K562 (cell line): ENCODE measurements at regions not wholly inside any gene's neighbourhood (a gene's known extent, or its start where the extent isn't known, plus 50 kb on each side); places are given as distances from the start of the nearest gene placed in this dataset.

Experiments used
- ATAC-seq: fragments of 200-7000 bp; cut with Tn5 transposase; 3 replicates; pipeline ENCODE4 v1.9.1; 2020; ENCODE audit warnings: moderate library complexity
- BruUV-seq: library from RNA; stranded (reverse); fragments of 400-500 nt; replicated peaks from 2 replicates; lab custom pipeline; 2021; lab: Mats Ljungman, UMichigan
- CTCF ChIA-PET: fragments of 300-600 bp; formaldehyde crosslinking; extraction: SDS; loops from one replicate; lab custom pipeline; 2021; ENCODE audit warnings: low intra/inter-chr PET ratio; lab: Yijun Ruan, JAX
- POLR2A ChIA-PET: fragments of 300-600, 350-650 bp; sonication (Branson Sonifier 250); formaldehyde crosslinking; extraction: SDS; loops from one replicate; lab custom pipeline; 2021; ENCODE audit warnings: antibody characterized with exemption, inconsistent platforms; lab: Yijun Ruan, JAX
- DNase-seq, 4 experiments: peaks; one replicate each; pipeline versions ENCODE4 v3.0.0 to v3.0.0-alpha.2; 2011 to 2018; ENCODE audit warnings: low spot score in 3 of 4, mixed read lengths in 3 of 4; ENCODE audit errors: extremely low read depth in 1 of 4
- FAIRE-seq: peaks from 2 replicates; lab custom pipeline; 2011; peaks lifted over from hg19 to GRCh38; lab: Jason Lieb, UNC
- H2AFZ ChIP-seq: 2 replicates; pipeline ENCODE4 v1.6.0; 2011; ENCODE audit warnings: low read depth, low read length, control low read depth, inconsistent platforms
- H3K27ac ChIP-seq: fragments of 200-600 bp; 3 replicates; pipeline ENCODE4 v1.8.0; 2011; ENCODE audit warnings: low read depth, mild to moderate bottlenecking, control low read depth, inconsistent platforms, low read length, moderate library complexity, mixed read lengths; ENCODE audit errors: extremely low read depth
- H3K27me3 ChIP-seq, 2 experiments: fragments of 300-600 bp in 1 of 2; 2 replicates in 1 of 2; 3 replicates in 1 of 2; pipeline versions ENCODE4 v1.6.0 to v1.8.0; 2011; ENCODE audit warnings: inconsistent platforms in 2 of 2, low read length in 2 of 2, mild to moderate bottlenecking in 1 of 2, mixed read lengths in 1 of 2, moderate library complexity in 1 of 2; ENCODE audit not compliant: control insufficient read depth in 2 of 2, insufficient read depth in 2 of 2
- H3K36me3 ChIP-seq: fragments of 300-600 bp; 3 replicates; pipeline ENCODE4 v1.8.0; 2011; ENCODE audit warnings: mild to moderate bottlenecking, low read length, inconsistent platforms; ENCODE audit not compliant: control insufficient read depth, insufficient read depth
- H3K4me1 ChIP-seq, 2 experiments: fragments of 200-600 bp in 1 of 2; replicated peaks in 1 of 2; 2 replicates in 1 of 2; 3 replicates in 1 of 2; pipeline versions ENCODE4 v1.5.1 to v1.8.0; 2011; ENCODE audit warnings: inconsistent platforms in 2 of 2, low read length in 2 of 2, mild to moderate bottlenecking in 1 of 2, mixed read lengths in 1 of 2, moderate library complexity in 1 of 2; ENCODE audit not compliant: control insufficient read depth in 2 of 2, insufficient read depth in 2 of 2
- H3K4me2 ChIP-seq: 2 replicates; pipeline ENCODE4 v1.6.1; 2011; ENCODE audit warnings: low read length, control low read depth, inconsistent platforms, mixed read lengths; ENCODE audit not compliant: insufficient read depth
- H3K4me3 ChIP-seq: fragments of 200-600 bp; sonication (generic), shearing (Covaris generic); 2 replicates; pipeline ENCODE4 v1.5.1; 2016; ENCODE audit warnings: control low read depth, inconsistent platforms
- H3K79me2 ChIP-seq: fragments of 200-600 bp; 3 replicates; pipeline ENCODE4 v1.8.0; 2011; ENCODE audit warnings: low read length, inconsistent platforms; ENCODE audit not compliant: control insufficient read depth, insufficient read depth
- H3K9ac ChIP-seq, 2 experiments: 2 replicates each; pipeline versions ENCODE4 v1.6.0 to v1.6.1; 2011; ENCODE audit warnings: low read depth in 2 of 2, low read length in 2 of 2, control low read depth in 1 of 2, inconsistent platforms in 1 of 2, mild to moderate bottlenecking in 1 of 2, mixed read lengths in 1 of 2; ENCODE audit not compliant: insufficient read depth in 1 of 2
- H3K9me1 ChIP-seq: one replicate; pipeline ENCODE4 v1.6.0; 2011; ENCODE audit warnings: inconsistent platforms, mild to moderate bottlenecking, low read length, moderate library complexity; ENCODE audit not compliant: control insufficient read depth, insufficient read depth
- H3K9me3 ChIP-seq: replicated peaks from 2 replicates; pipeline ENCODE4 v1.5.1; 2011; ENCODE audit warnings: low read depth, low read length, inconsistent platforms; ENCODE audit not compliant: control insufficient read depth, insufficient read depth
- H4K20me1 ChIP-seq: replicated peaks from 2 replicates; pipeline ENCODE4 v1.6.1; 2011; ENCODE audit warnings: low read length, inconsistent platforms, mixed read lengths; ENCODE audit not compliant: control insufficient read depth, insufficient read depth
- DIDO1 ChIP-seq: fragments of 450-650 bp; IDR thresholded peaks from 2 replicates; pipeline ENCODE4 v1.6.1; 2016; ENCODE audit warnings: low read depth, missing biosample characterization, missing genetic modification characterization
- DPF2 ChIP-seq: fragments of 450-650 bp; IDR thresholded peaks from 2 replicates; pipeline ENCODE4 v1.6.1; 2016
- FOXM1 ChIP-seq, 2 experiments: fragments of 450-650 bp in 1 of 2; sonication (generic) in 1 of 2; formaldehyde crosslinking in 1 of 2; IDR thresholded peaks; 2 replicates each; pipeline versions ENCODE4 v1.6.1 to v1.9.0; 2017 to 2022; ENCODE audit warnings: low read depth in 2 of 2, mild to moderate bottlenecking in 2 of 2, missing genetic modification reagents in 1 of 2, moderate library complexity in 1 of 2
- HDAC8 ChIP-seq: fragments of 450-650 bp; IDR thresholded peaks from 2 replicates; pipeline ENCODE4 v1.6.1; 2016; ENCODE audit warnings: mild to moderate bottlenecking, missing genetic modification characterization, moderate library complexity, missing compliant biosample characterization
- HNRNPUL1 ChIP-seq: fragments of 200-400 bp; formaldehyde crosslinking; IDR thresholded peaks from 2 replicates; pipeline ENCODE4 v1.6.1; 2017; ENCODE audit warnings: low read length
- NONO ChIP-seq, 2 experiments: fragments of 200-400 bp in 1 of 2; fragments of 450-650 bp in 1 of 2; formaldehyde crosslinking in 1 of 2; IDR thresholded peaks; 2 replicates each; pipeline ENCODE4 v1.6.1; 2017; ENCODE audit warnings: low read depth in 2 of 2, mild to moderate bottlenecking in 2 of 2, moderate library complexity in 2 of 2, low read length in 1 of 2
- PHB2 ChIP-seq: fragments of 450-650 bp; IDR thresholded peaks from 2 replicates; pipeline ENCODE4 v1.6.1; 2017; ENCODE audit warnings: low read depth
- SMAD2 ChIP-seq: fragments of 150-350 bp; IDR thresholded peaks from 2 replicates; pipeline ENCODE4 v1.6.1; 2014; ENCODE audit warnings: low read depth, mild to moderate bottlenecking, low read length
- TAF1 ChIP-seq: IDR thresholded peaks from 2 replicates; pipeline ENCODE4 v1.6.1; 2011; ENCODE audit warnings: mild to moderate bottlenecking, low read length, moderate library complexity; ENCODE audit not compliant: insufficient read depth, control insufficient read depth, severe bottlenecking; ENCODE audit errors: extremely low read depth
- TCF7 ChIP-seq: sonication (generic); IDR thresholded peaks from 2 replicates; pipeline ENCODE4 v1.6.1; 2016; ENCODE audit warnings: antibody characterized with exemption, borderline replicate concordance
- ZNF232 ChIP-seq: sonication (generic); formaldehyde crosslinking; IDR thresholded peaks from 2 replicates; pipeline ENCODE4 v1.8.0; 2022; ENCODE audit warnings: mild to moderate bottlenecking, missing genetic modification reagents
- ZNF324 ChIP-seq: fragments of 250-450 bp; sonication (Bioruptor Pico); IDR thresholded peaks from 2 replicates; pipeline ENCODE4 v1.4.0; 2020; ENCODE audit warnings: mild to moderate bottlenecking
- ZNF583 ChIP-seq: fragments of 250-450 bp; sonication (Bioruptor Pico); IDR thresholded peaks from 2 replicates; pipeline ENCODE4 v1.4.0; 2020
- WGBS: fragments of 100-300 bp; shearing (Covaris generic); methylation state at CpG from one replicate; pipeline ENCODE4 v1.1.6; 2016; ENCODE audit warnings: low coverage, mixed read lengths; ENCODE audit not compliant: insufficient coverage; ENCODE audit errors: missing lambda C conversion rate; 5-methylcytosine and 5-hydroxymethylcytosine counted together
- in situ Hi-C: fragments of 300-500 bp; cut with MboI; formaldehyde crosslinking; loops from 4 replicates; pipeline ENCODE4 v1.15.0; 2018; ENCODE audit warnings: inconsistent platforms, mixed read lengths
- intact Hi-C: fragments of 100-400 bp; cut with micrococcal nuclease; formaldehyde crosslinking; loops from 2 replicates; pipeline ENCODE4 v1.14.2; 2022
- TF ChIP-seq, protein P1 (sequence below), 2 experiments: fragments of 450-650 bp in 1 of 2; IDR thresholded peaks; 2 replicates each; pipeline ENCODE4 v1.6.1; 2011 to 2017; ENCODE audit warnings: low read depth in 2 of 2, antibody characterized with exemption in 1 of 2, borderline replicate concordance in 1 of 2, low read length in 1 of 2, mild to moderate bottlenecking in 1 of 2, mixed read lengths in 1 of 2; ENCODE audit not compliant: control insufficient read depth in 1 of 2
- TF ChIP-seq, protein P2 (sequence below): fragments of 450-650 bp; IDR thresholded peaks from 2 replicates; pipeline ENCODE4 v1.6.1; 2018; ENCODE audit not compliant: partially characterized antibody
- TF ChIP-seq, protein P3 (sequence below): fragments of 250-450 bp; sonication (Bioruptor Pico); IDR thresholded peaks from 2 replicates; pipeline ENCODE4 v1.8.0; 2021; ENCODE audit warnings: moderate library complexity, mild to moderate bottlenecking, inconsistent platforms

DNA sequence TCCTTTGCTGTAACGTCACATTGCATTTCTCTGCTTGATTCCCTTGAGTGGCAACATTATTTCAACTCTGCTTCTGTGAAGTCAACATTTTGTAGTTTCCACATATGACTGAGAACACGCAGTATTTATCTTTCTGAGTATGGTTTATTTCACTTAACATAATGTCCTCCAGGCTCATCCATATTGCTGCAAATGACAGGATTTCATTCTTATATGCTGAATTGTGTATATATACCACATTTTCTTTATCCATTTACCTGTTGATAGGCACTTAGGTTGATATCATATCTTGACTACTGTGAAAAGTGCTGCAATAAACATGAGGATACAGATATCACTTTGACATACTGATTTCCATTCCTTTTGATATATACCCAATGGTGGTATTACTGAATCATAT lies 878.5 kb downstream of the PLOD2 start:
- no peaks in the 10 kb centered on the region for H3K36me3 ChIP-seq
- no peak for FAIRE-seq

More for the DNA sequence above, 878.5 kb downstream of the PLOD2 start:
- WGBS: 0% methylated on average over 2 of the region's 2 CpGs
- intact Hi-C loops (no loop called here), in situ Hi-C loops (no loop called here)
- Histone ChIP-seq H3K4me1 (no peaks in the 10 kb centered on the region), H3K27ac (no peak overlapping the region), H3K9me1 (no peaks in the 10 kb centered on the region), H2AFZ (no peak overlapping the region), H4K20me1 (no peaks in the 10 kb centered on the region), H3K79me2 (no peaks in the 10 kb centered on the region), H3K27me3 (no peaks in the 10 kb centered on the region), H3K4me3 (no peak overlapping the region), H3K9me3 (no peaks in the 10 kb centered on the region), H3K4me2 (no peak overlapping the region), H3K9ac (no peak overlapping the region)
- BruUV-seq: no TSS peak
- TF ChIP-seq SMAD2 (no peak), HNRNPUL1 (no peak), ZNF583 (no peak), NONO (IDR thresholded peaks at IDR 0.05; ENCODE audit: low read depth in 2 of 2, low read length in 1 of 2) (no peak), DIDO1 (no peak), PHB2 (no peak), TCF7 (no peak), ZNF324 (CRISPR knock-in tag) (no peak), DPF2 (no peak), ZNF232 (CRISPR knock-in tag) (no peak), HDAC8 (tag) (no peak), FOXM1 (IDR thresholded peaks at IDR 0.05; ENCODE audit: low read depth) (no peak), FOXM1 (CRISPR knock-in tag; IDR thresholded peaks at IDR 0.05; ENCODE audit: low read depth) (no peak), TAF1 (no peak)
- TF ChIP-seq, protein P1, sequence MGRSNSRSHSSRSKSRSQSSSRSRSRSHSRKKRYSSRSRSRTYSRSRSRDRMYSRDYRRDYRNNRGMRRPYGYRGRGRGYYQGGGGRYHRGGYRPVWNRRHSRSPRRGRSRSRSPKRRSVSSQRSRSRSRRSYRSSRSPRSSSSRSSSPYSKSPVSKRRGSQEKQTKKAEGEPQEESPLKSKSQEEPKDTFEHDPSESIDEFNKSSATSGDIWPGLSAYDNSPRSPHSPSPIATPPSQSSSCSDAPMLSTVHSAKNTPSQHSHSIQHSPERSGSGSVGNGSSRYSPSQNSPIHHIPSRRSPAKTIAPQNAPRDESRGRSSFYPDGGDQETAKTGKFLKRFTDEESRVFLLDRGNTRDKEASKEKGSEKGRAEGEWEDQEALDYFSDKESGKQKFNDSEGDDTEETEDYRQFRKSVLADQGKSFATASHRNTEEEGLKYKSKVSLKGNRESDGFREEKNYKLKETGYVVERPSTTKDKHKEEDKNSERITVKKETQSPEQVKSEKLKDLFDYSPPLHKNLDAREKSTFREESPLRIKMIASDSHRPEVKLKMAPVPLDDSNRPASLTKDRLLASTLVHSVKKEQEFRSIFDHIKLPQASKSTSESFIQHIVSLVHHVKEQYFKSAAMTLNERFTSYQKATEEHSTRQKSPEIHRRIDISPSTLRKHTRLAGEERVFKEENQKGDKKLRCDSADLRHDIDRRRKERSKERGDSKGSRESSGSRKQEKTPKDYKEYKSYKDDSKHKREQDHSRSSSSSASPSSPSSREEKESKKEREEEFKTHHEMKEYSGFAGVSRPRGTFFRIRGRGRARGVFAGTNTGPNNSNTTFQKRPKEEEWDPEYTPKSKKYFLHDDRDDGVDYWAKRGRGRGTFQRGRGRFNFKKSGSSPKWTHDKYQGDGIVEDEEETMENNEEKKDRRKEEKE (IDR thresholded peaks at IDR 0.05; ENCODE audit: borderline replicate concordance in 1 of 2, control insufficient read depth in 1 of 2, low read depth in 2 of 2, low read length in 1 of 2): no peak
- TF ChIP-seq, protein P2, sequence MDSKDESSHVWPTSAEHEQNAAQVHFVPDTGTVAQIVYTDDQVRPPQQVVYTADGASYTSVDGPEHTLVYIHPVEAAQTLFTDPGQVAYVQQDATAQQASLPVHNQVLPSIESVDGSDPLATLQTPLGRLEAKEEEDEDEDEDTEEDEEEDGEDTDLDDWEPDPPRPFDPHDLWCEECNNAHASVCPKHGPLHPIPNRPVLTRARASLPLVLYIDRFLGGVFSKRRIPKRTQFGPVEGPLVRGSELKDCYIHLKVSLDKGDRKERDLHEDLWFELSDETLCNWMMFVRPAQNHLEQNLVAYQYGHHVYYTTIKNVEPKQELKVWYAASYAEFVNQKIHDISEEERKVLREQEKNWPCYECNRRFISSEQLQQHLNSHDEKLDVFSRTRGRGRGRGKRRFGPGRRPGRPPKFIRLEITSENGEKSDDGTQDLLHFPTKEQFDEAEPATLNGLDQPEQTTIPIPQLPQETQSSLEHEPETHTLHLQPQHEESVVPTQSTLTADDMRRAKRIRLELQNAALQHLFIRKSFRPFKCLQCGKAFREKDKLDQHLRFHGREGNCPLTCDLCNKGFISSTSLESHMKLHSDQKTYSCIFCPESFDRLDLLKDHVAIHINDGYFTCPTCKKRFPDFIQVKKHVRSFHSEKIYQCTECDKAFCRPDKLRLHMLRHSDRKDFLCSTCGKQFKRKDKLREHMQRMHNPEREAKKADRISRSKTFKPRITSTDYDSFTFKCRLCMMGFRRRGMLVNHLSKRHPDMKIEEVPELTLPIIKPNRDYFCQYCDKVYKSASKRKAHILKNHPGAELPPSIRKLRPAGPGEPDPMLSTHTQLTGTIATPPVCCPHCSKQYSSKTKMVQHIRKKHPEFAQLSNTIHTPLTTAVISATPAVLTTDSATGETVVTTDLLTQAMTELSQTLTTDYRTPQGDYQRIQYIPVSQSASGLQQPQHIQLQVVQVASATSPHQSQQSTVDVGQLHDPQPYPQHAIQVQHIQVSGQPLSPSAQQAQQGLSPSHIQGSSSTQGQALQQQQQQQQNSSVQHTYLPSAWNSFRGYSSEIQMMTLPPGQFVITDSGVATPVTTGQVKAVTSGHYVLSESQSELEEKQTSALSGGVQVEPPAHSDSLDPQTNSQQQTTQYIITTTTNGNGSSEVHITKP: no peak
- TF ChIP-seq, protein P3, sequence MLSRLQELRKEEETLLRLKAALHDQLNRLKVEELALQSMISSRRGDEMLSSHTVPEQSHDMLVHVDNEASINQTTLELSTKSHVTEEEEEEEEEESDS (CRISPR knock-in tag): no peak
- ATAC-seq (no peak), DNase-seq (no peak)
- ChIA-PET CTCF (no interaction called here), POLR2A (no interaction called here)
